GM12872 (cell line): ENCODE measurements at regions not wholly inside any gene's neighbourhood (a gene's known extent, or its start where the extent isn't known, plus 50 kb on each side); places are given as distances from the start of the nearest gene placed in this dataset.

Experiments used
- CTCF ChIP-seq: IDR thresholded peaks from 3 replicates; pipeline ENCODE4 v1.5.1; 2011; ENCODE audit warnings: low read depth, mild to moderate bottlenecking, low read length, moderate library complexity; ENCODE audit not compliant: insufficient read depth

DNA sequence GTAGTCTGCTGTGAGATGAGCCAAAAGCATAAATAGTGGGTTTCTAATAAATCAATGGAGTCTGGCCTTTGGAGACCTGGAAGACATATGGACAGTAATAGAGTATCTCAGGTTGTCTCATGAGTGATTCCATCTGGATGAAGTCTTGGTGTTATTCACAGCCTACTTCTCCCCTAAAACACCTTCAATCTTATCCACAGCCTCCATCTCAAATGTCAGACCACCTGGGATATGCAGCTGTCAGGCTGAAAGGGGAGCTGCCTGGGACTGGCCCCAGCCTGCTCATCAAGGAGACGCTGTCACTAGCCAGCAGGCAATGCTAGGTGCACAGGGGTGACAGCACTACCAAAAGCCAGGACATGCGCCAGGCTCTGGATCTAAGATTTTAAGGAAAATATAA lies 684.0 kb upstream of the ZEB2 start:
- TF ChIP-seq CTCF = no peak

GRCh38 chr2:145199827-145200706 lies 680.1 kb upstream of the ZEB2 start:
- TF ChIP-seq CTCF = no peak

- no peak for TF ChIP-seq CTCF
These were observed 679.1 kb upstream of the ZEB2 start for GRCh38 chr2:145199042-145199441.

DNA sequence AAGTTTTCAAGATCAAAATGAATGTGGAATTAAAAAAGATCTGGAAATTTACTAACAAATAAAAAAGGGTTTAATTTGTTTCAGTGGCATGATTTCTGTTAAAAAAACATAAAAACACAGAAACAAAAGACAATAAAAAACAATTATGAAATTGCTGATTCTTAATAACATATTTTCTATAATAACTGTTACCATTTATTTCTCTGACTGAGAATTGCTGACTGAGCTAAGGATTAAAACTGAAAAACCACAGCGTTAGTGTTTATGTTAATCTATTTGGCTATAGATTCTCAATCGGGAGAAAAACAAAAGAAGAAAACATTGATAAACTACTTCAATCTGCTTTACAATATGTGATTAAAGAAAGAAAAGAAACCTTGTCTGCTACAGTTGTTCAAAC lies 678.6 kb upstream of the ZEB2 start:
- TF ChIP-seq CTCF = no peak

- no peak for TF ChIP-seq CTCF
These were observed 678.0 kb upstream of the ZEB2 start for GRCh38 chr2:145197944-145198343.

GRCh38 chr2:145194673-145195072 lies 674.8 kb upstream of the ZEB2 start:
- TF ChIP-seq CTCF = no peak

DNA sequence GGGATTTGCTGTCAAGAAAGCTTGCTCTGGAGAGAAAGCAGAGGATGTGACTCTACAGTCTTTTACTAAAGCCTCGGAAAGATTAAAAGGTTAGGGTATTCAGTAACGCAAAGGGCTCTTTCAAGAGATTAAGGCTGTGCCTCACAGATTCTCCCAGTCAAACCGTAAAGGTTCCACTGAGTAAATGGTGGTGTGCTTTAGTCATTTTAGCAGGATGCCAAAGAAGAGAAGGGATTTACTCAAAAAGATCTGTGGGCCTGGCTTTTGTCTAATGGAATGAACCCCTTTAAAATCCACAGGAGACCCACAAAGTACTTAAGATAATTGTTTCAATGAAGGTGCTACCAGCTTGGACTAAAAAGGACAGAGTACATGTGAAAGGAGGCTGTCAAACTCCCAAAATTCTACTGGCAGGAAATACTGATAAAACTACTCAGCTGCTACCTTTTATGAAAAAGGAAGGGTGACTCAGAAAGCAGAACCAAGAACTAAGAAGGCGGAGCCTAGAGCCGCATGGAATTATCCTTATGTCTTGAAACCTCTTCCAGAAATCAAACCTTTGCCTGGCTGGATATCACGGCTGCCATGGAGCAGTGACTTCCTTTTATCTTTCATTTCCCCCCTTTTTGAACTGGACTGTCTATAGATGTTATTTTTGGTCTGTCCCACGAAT lies 670.2 kb upstream of the ZEB2 start:
- TF ChIP-seq CTCF = no peak
